ENCODE measurements at regions not wholly inside any gene's neighbourhood (a gene's known extent, or its start where the extent isn't known, plus 50 kb on each side); places are given as distances from the start of the nearest gene placed in this dataset.

DNA sequence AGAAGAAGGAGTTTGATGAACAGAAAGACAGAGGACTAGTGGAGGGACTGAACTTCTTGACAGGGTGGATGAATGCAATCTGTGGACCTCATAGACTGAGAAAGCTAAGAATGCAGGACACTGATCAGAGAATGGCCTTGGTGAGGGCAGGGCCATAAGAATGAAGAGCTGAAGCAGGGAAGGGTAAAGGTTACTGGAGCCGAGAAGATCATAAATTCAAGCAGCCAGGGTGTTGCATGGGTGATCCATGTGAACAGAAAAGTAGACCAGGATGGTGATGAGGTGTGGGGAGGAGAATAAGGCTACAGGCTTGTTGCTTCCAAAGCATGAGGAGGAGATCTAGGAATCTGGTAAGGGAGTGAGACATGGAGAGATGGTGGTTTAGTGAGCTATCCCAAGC is 295.9 kb downstream of the ADGB start:
- no peak overlapping the region for H3K4me2 ChIP-seq (ENCODE audit: low read depth, low read length)
- ATAC-seq (no peak), DNase-seq (ENCODE audit: low spot score) (no peak), FAIRE-seq (no peak)
- no peaks in the 10 kb centered on the region for H3K4me1 ChIP-seq (ENCODE audit: insufficient read depth, low read length)
- no peaks in the 10 kb centered on the region for H3K79me2 ChIP-seq (ENCODE audit: insufficient read depth, low read length)
- no peak overlapping the region for H3K4me3 ChIP-seq (replicated peaks in 1 of 3; ENCODE audit: insufficient read depth in 1 of 3, low read depth in 2 of 3, low read length in 3 of 3)
- 34% methylated on average over 1 of the region's 1 CpG for WGBS (ENCODE audit: low lambda C conversion rate)
- BruUV-seq (replicated peaks): no TSS peak
- no peak overlapping the region for H3K9ac ChIP-seq (ENCODE audit: insufficient read depth, low read depth, low read length)
- no peaks in the 10 kb centered on the region for H4K20me1 ChIP-seq (ENCODE audit: insufficient read depth, low read length)
- H3K36me3 ChIP-seq (replicated peaks in 1 of 2; ENCODE audit: control insufficient read depth in 1 of 2, insufficient read depth in 2 of 2, low read length in 2 of 2): no peaks in the 10 kb centered on the region
- H3K27ac ChIP-seq (ENCODE audit: extremely low read length, insufficient read depth, low read length): no peak overlapping the region
- CTCF ChIA-PET (ENCODE audit: low intra/inter-chr PET ratio, low total read pairs): no interaction called here
- no peak overlapping the region for H2AFZ ChIP-seq (ENCODE audit: low read length)
- H3K9me3 ChIP-seq (ENCODE audit: low read length): no peaks in the 10 kb centered on the region
- TF ChIP-seq HOXA5 (CRISPR knock-in tag; IDR thresholded peaks at IDR 0.05): no peak
- no peak for TF ChIP-seq SIN3B (IDR thresholded peaks at IDR 0.05; ENCODE audit: low read length)
- no peak for TF ChIP-seq CBX5 (CRISPR knock-in tag; IDR thresholded peaks at IDR 0.05; ENCODE audit: borderline replicate concordance)
- no peak for TF ChIP-seq ZNF484 (CRISPR knock-in tag; IDR thresholded peaks at IDR 0.05; ENCODE audit: borderline replicate concordance, low read depth)
- TF ChIP-seq NFRKB (IDR thresholded peaks at IDR 0.05): no peak
- no peak for TF ChIP-seq TGIF2 (CRISPR knock-in tag; IDR thresholded peaks at IDR 0.05)
- no peak for TF ChIP-seq KDM6A (CRISPR knock-in tag; IDR thresholded peaks at IDR 0.05; ENCODE audit: low read depth)
- TF ChIP-seq REL (CRISPR knock-in tag; conservative IDR thresholded peaks at IDR 0.05): no peak
- intact Hi-C loops (cut with micrococcal nuclease; ENCODE audit: unreplicated experiment): no loop called here
- no peaks in the 10 kb centered on the region; a peak in 1 of 5 replicates for H3K27me3 ChIP-seq (ENCODE audit: control insufficient read depth in 1 of 2, insufficient read depth in 2 of 2, low read length in 2 of 2)
- in situ Hi-C loops (cut with HindIII; ENCODE audit: extremely low pct_ligation_motif_present, low pct_unique_long_range_greater_than_20kb): no loop called here
- POLR2A ChIA-PET: no interaction called here

DNA sequence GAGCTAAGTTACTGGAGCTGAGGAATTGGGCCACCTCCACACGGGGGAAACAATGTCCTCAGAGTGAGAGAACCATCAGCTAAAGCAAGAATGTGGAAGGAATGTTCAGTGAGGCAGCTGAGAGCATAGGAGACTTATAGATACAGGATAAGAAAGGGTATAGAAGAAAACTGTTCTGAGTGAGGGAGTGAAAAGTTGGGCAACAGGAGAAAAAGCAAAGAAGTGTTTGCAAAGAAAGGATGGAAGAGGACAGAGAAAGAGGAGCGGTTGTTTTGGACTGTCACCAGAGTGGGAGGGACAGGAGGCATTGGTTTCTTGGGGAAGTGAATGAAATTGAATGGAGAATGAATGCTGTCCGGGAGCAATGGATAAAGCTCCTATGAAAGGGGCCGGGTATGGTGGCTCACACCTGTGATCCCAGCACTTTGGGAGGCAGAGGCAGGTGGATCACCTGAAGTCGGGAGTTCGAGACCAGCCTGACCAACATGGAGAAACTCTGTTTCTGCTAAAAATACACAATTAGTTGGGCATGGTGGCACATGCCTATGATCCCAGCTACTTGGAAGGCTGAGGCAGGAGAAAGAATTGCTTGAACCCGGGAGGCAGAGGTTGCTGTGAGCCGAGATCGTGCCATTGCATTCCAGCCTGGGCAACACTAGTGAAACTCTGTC is 296.5 kb downstream of the ADGB start:
- no peak overlapping the region for H3K4me2 ChIP-seq (ENCODE audit: low read depth, low read length)
- in situ Hi-C loops (cut with HindIII; ENCODE audit: extremely low pct_ligation_motif_present, low pct_unique_long_range_greater_than_20kb) (no loop called here), intact Hi-C loops (cut with micrococcal nuclease; ENCODE audit: unreplicated experiment) (no loop called here)
- H3K9ac ChIP-seq (ENCODE audit: insufficient read depth, low read depth, low read length): no peak overlapping the region
- TF ChIP-seq, protein P1, sequence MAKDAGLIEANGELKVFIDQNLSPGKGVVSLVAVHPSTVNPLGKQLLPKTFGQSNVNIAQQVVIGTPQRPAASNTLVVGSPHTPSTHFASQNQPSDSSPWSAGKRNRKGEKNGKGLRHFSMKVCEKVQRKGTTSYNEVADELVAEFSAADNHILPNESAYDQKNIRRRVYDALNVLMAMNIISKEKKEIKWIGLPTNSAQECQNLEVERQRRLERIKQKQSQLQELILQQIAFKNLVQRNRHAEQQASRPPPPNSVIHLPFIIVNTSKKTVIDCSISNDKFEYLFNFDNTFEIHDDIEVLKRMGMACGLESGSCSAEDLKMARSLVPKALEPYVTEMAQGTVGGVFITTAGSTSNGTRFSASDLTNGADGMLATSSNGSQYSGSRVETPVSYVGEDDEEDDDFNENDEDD (CRISPR knock-in tag; IDR thresholded peaks at IDR 0.05; ENCODE audit: borderline replicate concordance): no peak
- peak; percentile 23 for TF ChIP-seq PHB2 (IDR thresholded peaks at IDR 0.05; ENCODE audit: partially characterized antibody)
- ChIA-PET CTCF (ENCODE audit: low intra/inter-chr PET ratio, low total read pairs) (no interaction called here), POLR2A (no interaction called here)
- no peak for ATAC-seq
- WGBS (ENCODE audit: low lambda C conversion rate): 53% methylated on average over 9 of the region's 9 CpGs
- no peaks in the 10 kb centered on the region for H4K20me1 ChIP-seq (ENCODE audit: insufficient read depth, low read length)
- no peaks in the 10 kb centered on the region for H3K79me2 ChIP-seq (ENCODE audit: insufficient read depth, low read length)
- no peak for FAIRE-seq
- no peak overlapping the region for H3K4me3 ChIP-seq (replicated peaks in 1 of 3; ENCODE audit: insufficient read depth in 1 of 3, low read depth in 2 of 3, low read length in 3 of 3)
- H2AFZ ChIP-seq (ENCODE audit: low read length): no peak overlapping the region
- H3K27me3 ChIP-seq (ENCODE audit: control insufficient read depth in 1 of 2, insufficient read depth in 2 of 2, low read length in 2 of 2): no peaks in the 10 kb centered on the region; a peak in 1 of 5 replicates
- H3K4me1 ChIP-seq (ENCODE audit: insufficient read depth, low read length): no peaks in the 10 kb centered on the region
- no peak overlapping the region for H3K27ac ChIP-seq (ENCODE audit: extremely low read length, insufficient read depth, low read length)
- no TSS peak for BruUV-seq (replicated peaks)
- H3K36me3 ChIP-seq (replicated peaks in 1 of 2; ENCODE audit: control insufficient read depth in 1 of 2, insufficient read depth in 2 of 2, low read length in 2 of 2): no peaks in the 10 kb centered on the region
- DNase-seq (ENCODE audit: low spot score): no peak
- H3K9me3 ChIP-seq (ENCODE audit: low read length): no peaks in the 10 kb centered on the region
